ENCODE measurements at regions not wholly inside any gene's neighbourhood (a gene's known extent, or its start where the extent isn't known, plus 50 kb on each side); places are given as distances from the start of the nearest gene placed in this dataset.

DNA sequence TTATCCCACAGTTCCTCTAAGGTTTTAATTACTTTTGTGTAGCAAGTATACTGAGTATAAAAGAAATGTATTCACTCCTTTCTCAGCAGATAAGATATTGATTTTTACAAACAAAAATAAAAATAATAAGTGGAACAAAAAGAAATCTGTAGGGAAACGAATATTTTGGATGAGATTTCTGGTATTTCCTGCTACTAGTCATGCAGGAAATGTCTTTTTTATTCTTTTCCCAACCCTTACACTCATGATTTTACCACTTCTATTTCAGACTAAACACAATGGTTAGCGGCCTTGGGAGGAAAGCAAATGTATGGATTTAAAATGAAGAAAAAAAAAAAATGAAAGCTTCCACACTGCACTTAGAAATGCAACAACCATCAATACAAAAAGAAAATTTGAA, 580.5 kb upstream of the MARCKS start:
- Histone ChIP-seq H3K9ac (replicated peaks; ENCODE audit: extremely low read depth, insufficient read depth, low read length) (peak overlapping the region; percentile 19), H2AFZ (ENCODE audit: low read depth, low read length) (no peak overlapping the region), H4K20me1 (replicated peaks; ENCODE audit: control insufficient read depth, extremely low read depth, insufficient read depth, low read length) (no peaks in the 10 kb centered on the region), H3K27ac (ENCODE audit: insufficient read depth, low read depth, low read length) (peak overlapping the region; percentile 30), H3K36me3 (ENCODE audit: control insufficient read depth in 2 of 2, extremely low read depth in 1 of 2, insufficient read depth in 2 of 2, low read length in 2 of 2) (no peaks in the 10 kb centered on the region), H3K4me3 (replicated peaks in 1 of 3; ENCODE audit: insufficient read depth in 1 of 3, low read depth in 1 of 3, low read length in 3 of 3) (peak overlapping the region in 1 of 3 experiments; percentile 34), H3K4me2 (ENCODE audit: insufficient read depth, low read length) (peak overlapping the region; percentile 72), H3K9me1 (replicated peaks; ENCODE audit: control insufficient read depth, extremely low read depth, insufficient read depth, low read length) (no peaks in the 10 kb centered on the region), H3K27me3 (ENCODE audit: control insufficient read depth in 2 of 2, insufficient read depth in 2 of 2, low read length in 2 of 2) (no peaks in the 10 kb centered on the region), H3K9me3 (replicated peaks; ENCODE audit: control insufficient read depth, insufficient read depth, low read length) (no peaks in the 10 kb centered on the region), H3K79me2 (ENCODE audit: control insufficient read depth, insufficient read depth, low read length) (no peaks in the 10 kb centered on the region), H3K4me1 (ENCODE audit: control insufficient read depth, extremely low read depth, insufficient read depth, low read length) (peaks cover 23% of the 10 kb centered on the region)
- ChIA-PET POLR2A (no interaction called here), CTCF (interaction anchor here (0.9 to 1.7 kb wide), 5 partner anchors 10 to 660 kb away, joined by 3 to 6 read pairs (median 3); no protein-coding TSS in a partner anchor)
- no TSS peak for BruUV-seq (replicated peaks)
- FAIRE-seq (peak; percentile 66), DNase-seq (ENCODE audit: low read depth, low spot score) (peak; percentile 62)
- TF ChIP-seq FOS (IDR thresholded peaks at IDR 0.05; ENCODE audit: borderline replicate concordance, insufficient read depth, low read length), result peak; percentile 46
- TF ChIP-seq MYC (IDR thresholded peaks at IDR 0.05; ENCODE audit: low read depth, low read length), result no peak
- no peak for TF ChIP-seq POLR2A (IDR thresholded peaks at IDR 0.05; ENCODE audit: low read depth, low read length)
- TF ChIP-seq, protein P1, sequence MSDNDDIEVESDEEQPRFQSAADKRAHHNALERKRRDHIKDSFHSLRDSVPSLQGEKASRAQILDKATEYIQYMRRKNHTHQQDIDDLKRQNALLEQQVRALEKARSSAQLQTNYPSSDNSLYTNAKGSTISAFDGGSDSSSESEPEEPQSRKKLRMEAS (IDR thresholded peaks at IDR 0.05; ENCODE audit: insufficient read depth, insufficient read length), result no peak
- intact Hi-C loops (cut with micrococcal nuclease), result loop anchor here (1.0 to 2.0 kb wide), 2 partner anchors 94 to 154 kb away; no protein-coding TSS in a partner anchor
- dilution Hi-C loops (cut with MboI; ENCODE audit: extremely low pct_ligation_motif_present, low sequenced_read_pairs), result no loop called here

DNA sequence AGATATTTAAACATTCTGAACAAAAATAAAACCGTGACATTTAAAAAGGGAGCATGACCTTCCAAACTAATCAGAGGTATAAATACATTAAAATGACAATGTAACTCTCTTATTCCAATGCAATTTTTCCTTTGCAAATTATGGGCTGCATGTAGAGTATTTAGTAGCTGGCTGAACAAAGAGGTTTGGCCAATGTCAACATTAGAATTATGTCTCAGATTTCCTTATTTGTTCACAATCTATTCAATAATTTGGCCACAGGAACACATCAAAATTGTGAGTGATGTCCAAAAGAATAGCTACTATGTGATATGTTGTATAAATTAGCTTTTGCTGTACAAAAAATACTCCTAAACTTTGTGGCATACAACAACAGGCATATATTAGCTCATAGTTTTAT, 580.0 kb upstream of the MARCKS start:
- peak overlapping the region; percentile 72 for H3K4me2 ChIP-seq (ENCODE audit: insufficient read depth, low read length)
- no TSS peak for BruUV-seq (replicated peaks)
- no peaks in the 10 kb centered on the region for H3K9me3 ChIP-seq (replicated peaks; ENCODE audit: control insufficient read depth, insufficient read depth, low read length)
- no peak overlapping the region for H3K9ac ChIP-seq (replicated peaks; ENCODE audit: extremely low read depth, insufficient read depth, low read length)
- H4K20me1 ChIP-seq (replicated peaks; ENCODE audit: control insufficient read depth, extremely low read depth, insufficient read depth, low read length), result no peaks in the 10 kb centered on the region
- DNase-seq (ENCODE audit: low read depth, low spot score) (peak; percentile 47), FAIRE-seq (peak; percentile 44)
- CTCF ChIA-PET, result interaction anchor here (0.6 to 1.7 kb wide), 6 partner anchors 9 to 659 kb away, joined by 3 to 6 read pairs (median 3); no protein-coding TSS in a partner anchor
- dilution Hi-C loops (cut with MboI; ENCODE audit: extremely low pct_ligation_motif_present, low sequenced_read_pairs) (no loop called here), intact Hi-C loops (cut with micrococcal nuclease) (loop anchor here (2.0 kb wide), 1 partner anchor 94 kb away; no protein-coding TSS in a partner anchor)
- peak overlapping the region in 1 of 3 experiments; percentile 34 for H3K4me3 ChIP-seq (replicated peaks in 1 of 3; ENCODE audit: insufficient read depth in 1 of 3, low read depth in 1 of 3, low read length in 3 of 3)
- H3K9me1 ChIP-seq (replicated peaks; ENCODE audit: control insufficient read depth, extremely low read depth, insufficient read depth, low read length), result no peaks in the 10 kb centered on the region
- peaks cover 23% of the 10 kb centered on the region for H3K4me1 ChIP-seq (ENCODE audit: control insufficient read depth, extremely low read depth, insufficient read depth, low read length)
- no peak for TF ChIP-seq FOS (IDR thresholded peaks at IDR 0.05; ENCODE audit: borderline replicate concordance, insufficient read depth, low read length)
- POLR2A ChIA-PET, result no interaction called here
- H3K36me3 ChIP-seq (ENCODE audit: control insufficient read depth in 2 of 2, extremely low read depth in 1 of 2, insufficient read depth in 2 of 2, low read length in 2 of 2), result no peaks in the 10 kb centered on the region
- no peak overlapping the region for H2AFZ ChIP-seq (ENCODE audit: low read depth, low read length)
- no peaks in the 10 kb centered on the region for H3K79me2 ChIP-seq (ENCODE audit: control insufficient read depth, insufficient read depth, low read length)
- H3K27me3 ChIP-seq (ENCODE audit: control insufficient read depth in 2 of 2, insufficient read depth in 2 of 2, low read length in 2 of 2), result no peaks in the 10 kb centered on the region
- H3K27ac ChIP-seq (ENCODE audit: insufficient read depth, low read depth, low read length), result peak overlapping the region; percentile 30

Data from endothelial cell of umbilical vein (primary cell).